ENCODE measurements at regions not wholly inside any gene's neighbourhood (a gene's known extent, or its start where the extent isn't known, plus 50 kb on each side); places are given as distances from the start of the nearest gene placed in this dataset.

GRCh38 chr7:84446991-84447480, 252.4 kb upstream of the SEMA3A start:
- TF ChIP-seq FOSL1 (IDR thresholded peaks at IDR 0.05; ENCODE audit: low read depth) (no peak), EGR1 (IDR thresholded peaks at IDR 0.05; ENCODE audit: low read depth) (no peak), SRF (IDR thresholded peaks at IDR 0.05; ENCODE audit: low read depth) (no peak), EZH2 (IDR thresholded peaks at IDR 0.05) (no peak), RAD21 (IDR thresholded peaks at IDR 0.05; ENCODE audit: low read depth) (no peak), CEBPB (IDR thresholded peaks at IDR 0.05; ENCODE audit: low read depth) (no peak), POLR2AphosphoS5 (IDR thresholded peaks at IDR 0.05; ENCODE audit: low read depth, low read length) (no peak), ZFX (IDR thresholded peaks at IDR 0.05) (no peak), ZBTB33 (IDR thresholded peaks at IDR 0.05; ENCODE audit: extremely low read depth, insufficient replicate concordance, low read length) (no peak), CTCF (IDR thresholded peaks at IDR 0.05 in 2 of 3, conservative IDR thresholded peaks at IDR 0.05 in 1 of 3; ENCODE audit: borderline replicate concordance in 1 of 3, insufficient read depth in 1 of 3, low read depth in 2 of 3, low read length in 2 of 3) (no peak), SIN3A (IDR thresholded peaks at IDR 0.05; ENCODE audit: low read depth) (no peak), POLR2A (IDR thresholded peaks at IDR 0.05; ENCODE audit: borderline replicate concordance, extremely low read depth, insufficient read depth, insufficient read length) (no peak), ZNF274 (IDR thresholded peaks at IDR 0.05; ENCODE audit: low read depth, low read length) (no peak), TCF7L2 (IDR thresholded peaks at IDR 0.05; ENCODE audit: borderline replicate concordance, extremely low read depth, insufficient read depth, insufficient read length) (no peak), CBX3 (IDR thresholded peaks at IDR 0.05; ENCODE audit: low read depth) (no peak), ELF1 (IDR thresholded peaks at IDR 0.05; ENCODE audit: borderline replicate concordance, low read depth) (no peak)
- TF ChIP-seq, protein P1, sequence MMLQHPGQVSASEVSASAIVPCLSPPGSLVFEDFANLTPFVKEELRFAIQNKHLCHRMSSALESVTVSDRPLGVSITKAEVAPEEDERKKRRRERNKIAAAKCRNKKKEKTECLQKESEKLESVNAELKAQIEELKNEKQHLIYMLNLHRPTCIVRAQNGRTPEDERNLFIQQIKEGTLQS (IDR thresholded peaks at IDR 0.05) = no peak
- TF ChIP-seq, protein P2, sequence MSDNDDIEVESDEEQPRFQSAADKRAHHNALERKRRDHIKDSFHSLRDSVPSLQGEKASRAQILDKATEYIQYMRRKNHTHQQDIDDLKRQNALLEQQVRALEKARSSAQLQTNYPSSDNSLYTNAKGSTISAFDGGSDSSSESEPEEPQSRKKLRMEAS (IDR thresholded peaks at IDR 0.05) = no peak
- no peak overlapping the region for H2AFZ ChIP-seq (ENCODE audit: low read depth, low read length, poor library complexity, severe bottlenecking)
- no peaks in the 10 kb centered on the region for H3K4me1 ChIP-seq (ENCODE audit: control insufficient read depth in 1 of 2, insufficient read depth in 2 of 2, low read length in 2 of 2)
- no peaks in the 10 kb centered on the region for H3K36me3 ChIP-seq (ENCODE audit: control insufficient read depth in 1 of 2, insufficient read depth in 2 of 2, low read length in 2 of 2)
- no peaks in the 10 kb centered on the region for H3K79me2 ChIP-seq (ENCODE audit: insufficient read depth, low read length)
- BruUV-seq (replicated peaks) = no TSS peak
- no peaks in the 10 kb centered on the region for H3K9me3 ChIP-seq (ENCODE audit: control insufficient read depth in 1 of 2, insufficient read depth in 1 of 2, low read depth in 1 of 2, low read length in 2 of 2)
- H3K27ac ChIP-seq (ENCODE audit: low read depth, low read length) = no peak overlapping the region
- no peak for ATAC-seq
- H3K9me2 ChIP-seq (ENCODE audit: insufficient read depth) = 0 out of 2 replicates have a peak, but pooled peaks cover 2% of the 10 kb centered on the region
- DNase-seq (ENCODE audit: low read depth, low spot score) = no peak
- intact Hi-C loops (cut with micrococcal nuclease) = no loop called here
- no peak overlapping the region for H3K4me3 ChIP-seq (replicated peaks in 1 of 2; ENCODE audit: low read depth in 1 of 2, low read length in 2 of 2)
- no peak overlapping the region for H3K4me2 ChIP-seq (ENCODE audit: low read length)
- H4K20me1 ChIP-seq (ENCODE audit: insufficient read depth) = no peaks in the 10 kb centered on the region
- RAD21 ChIA-PET (ENCODE audit: low non-redundant PET in 1 of 2, low total read pairs in 2 of 2, uncharacterized antibody in 2 of 2, unreplicated experiment in 2 of 2) = no interaction called here
- no peak overlapping the region for H3K9ac ChIP-seq (ENCODE audit: low read length)
- CTCF ChIA-PET = no interaction called here
- POLR2A ChIA-PET = no interaction called here
- H3K27me3 ChIP-seq (ENCODE audit: insufficient read depth, low read length) = no peaks in the 10 kb centered on the region

All from HCT116 (cell line).